WTC11 (cell line): ENCODE measurements at regions not wholly inside any gene's neighbourhood (a gene's known extent, or its start where the extent isn't known, plus 50 kb on each side); places are given as distances from the start of the nearest gene placed in this dataset.

Source experiments
- ATAC-seq: fragments of 200-7000 bp; cut with Tn5 transposase; 2 replicates; pipeline ENCODE4 v1.10.0; 2021; ENCODE audit warnings: mild to moderate bottlenecking, moderate library complexity
- CTCF ChIA-PET: fragments of 300-600 bp; sonication (Branson Sonifier 250); formaldehyde crosslinking; loops from one replicate; lab custom pipeline; 2021; ENCODE audit warnings: antibody characterized with exemption; lab: Charles Lee
- POLR2A ChIA-PET: fragments of 350-600 bp; sonication (Branson Sonifier 250); formaldehyde crosslinking; loops from one replicate; lab custom pipeline; 2021; ENCODE audit warnings: antibody characterized with exemption; lab: Charles Lee
- DNase-seq: peaks from one replicate; pipeline ENCODE4 v3.0.0; 2021; ENCODE audit warnings: low spot score
- H3K27ac Mint-ChIP-seq: 2 replicates; pipeline ENCODE4 v1.8.0; 2021; ENCODE audit warnings: mixed read lengths
- H3K27me3 Mint-ChIP-seq: 2 replicates; pipeline ENCODE4 v1.8.0; 2021; ENCODE audit warnings: low read depth, mild to moderate bottlenecking, moderate library complexity, mixed read lengths
- H3K36me3 Mint-ChIP-seq: 2 replicates; pipeline ENCODE4 v1.8.0; 2021; ENCODE audit warnings: mixed read lengths
- H3K4me1 Mint-ChIP-seq: 2 replicates; pipeline ENCODE4 v1.8.0; 2022; ENCODE audit warnings: mixed read lengths
- H3K4me3 Mint-ChIP-seq: 2 replicates; pipeline ENCODE4 v1.8.0; 2021; ENCODE audit warnings: mild to moderate bottlenecking, moderate library complexity, mixed read lengths
- H3K9me3 Mint-ChIP-seq: 2 replicates; pipeline ENCODE4 v1.8.0; 2021; ENCODE audit warnings: mixed read lengths
- ARID4B ChIP-seq: sonication (generic); formaldehyde crosslinking; IDR thresholded peaks from 2 replicates; pipeline ENCODE4 v1.8.0; 2023; ENCODE audit warnings: missing genetic modification reagents, mild to moderate bottlenecking, borderline replicate concordance
- CBFB ChIP-seq: sonication (generic); formaldehyde crosslinking; IDR thresholded peaks from 2 replicates; pipeline ENCODE4 v1.8.1; 2022; ENCODE audit warnings: mild to moderate bottlenecking, low read depth, missing genetic modification reagents
- CTCF ChIP-seq: fragments of 200-600 bp; IDR thresholded peaks from 2 replicates; pipeline ENCODE4 v1.8.0; 2022; ENCODE audit warnings: antibody characterized with exemption
- ESRRA ChIP-seq: sonication (generic); formaldehyde crosslinking; IDR thresholded peaks from 2 replicates; pipeline ENCODE4 v1.8.1; 2022; ENCODE audit warnings: mild to moderate bottlenecking, missing genetic modification reagents, borderline replicate concordance
- GRHL2 ChIP-seq: fragments of 250-450 bp; sonication (Bioruptor Pico); IDR thresholded peaks from 2 replicates; pipeline ENCODE4 v1.8.0; 2022; ENCODE audit warnings: mild to moderate bottlenecking, moderate library complexity; ENCODE audit not compliant: insufficient replicate concordance, severe bottlenecking
- HMGA2 ChIP-seq: fragments of 250-450 bp; sonication (Bioruptor Pico); IDR thresholded peaks from 2 replicates; pipeline ENCODE4 v1.4.0; 2021; ENCODE audit warnings: mild to moderate bottlenecking, moderate library complexity
- HMGXB4 ChIP-seq: sonication (generic); formaldehyde crosslinking; IDR thresholded peaks from 2 replicates; pipeline ENCODE4 v1.8.1; 2023; ENCODE audit warnings: mild to moderate bottlenecking, moderate library complexity, missing genetic modification reagents
- IRF1 ChIP-seq: sonication (generic); formaldehyde crosslinking; IDR thresholded peaks from 2 replicates; pipeline ENCODE4 v1.8.0; 2023; ENCODE audit warnings: missing genetic modification reagents
- MAX ChIP-seq: sonication (generic); formaldehyde crosslinking; IDR thresholded peaks from 2 replicates; pipeline ENCODE4 v1.8.0; 2022; ENCODE audit warnings: mild to moderate bottlenecking, missing genetic modification reagents
- NFATC4 ChIP-seq: fragments of 250-450 bp; sonication (Bioruptor Pico); IDR thresholded peaks from 2 replicates; pipeline ENCODE4 v1.9.0; 2021; ENCODE audit warnings: mild to moderate bottlenecking
- NR1H2 ChIP-seq: sonication (generic); formaldehyde crosslinking; IDR thresholded peaks from 2 replicates; pipeline ENCODE4 v1.9.0; 2021; ENCODE audit warnings: mild to moderate bottlenecking, moderate library complexity, missing genetic modification reagents
- NR2C2 ChIP-seq: sonication (generic); formaldehyde crosslinking; IDR thresholded peaks from 2 replicates; pipeline ENCODE4 v1.8.0; 2022; ENCODE audit warnings: mild to moderate bottlenecking, missing genetic modification reagents
- SOX15 ChIP-seq: fragments of 250-450 bp; sonication (Bioruptor Pico); IDR thresholded peaks from 2 replicates; pipeline ENCODE4 v1.9.0; 2021; ENCODE audit warnings: mild to moderate bottlenecking
- TCF7 ChIP-seq: sonication (generic); formaldehyde crosslinking; IDR thresholded peaks from 2 replicates; pipeline ENCODE4 v1.8.0; 2022; ENCODE audit warnings: mild to moderate bottlenecking, low read depth, missing genetic modification reagents, moderate library complexity
- ZNF396 ChIP-seq: fragments of 250-450 bp; sonication (Bioruptor Pico); IDR thresholded peaks from 2 replicates; pipeline ENCODE4 v1.8.0; 2021; ENCODE audit warnings: mild to moderate bottlenecking, moderate library complexity, borderline replicate concordance
- ZNF512 ChIP-seq: sonication (generic); formaldehyde crosslinking; IDR thresholded peaks from 2 replicates; pipeline ENCODE4 v1.8.1; 2022; ENCODE audit warnings: missing genetic modification reagents, borderline replicate concordance

- no peak for TF ChIP-seq CTCF
- no peak for TF ChIP-seq ZNF512 (CRISPR knock-in tag)
- no peak for TF ChIP-seq NR1H2
- no peak for TF ChIP-seq HMGA2 (CRISPR knock-in tag)
- TF ChIP-seq CBFB = no peak
- TF ChIP-seq IRF1 (CRISPR knock-in tag) = no peak
- TF ChIP-seq TCF7 (CRISPR knock-in tag) = no peak
- no peak for TF ChIP-seq MAX
- TF ChIP-seq ARID4B (CRISPR knock-in tag) = no peak
- TF ChIP-seq HMGXB4 (CRISPR knock-in tag) = no peak
- TF ChIP-seq, all 79 proteins: peak for 0
These were observed 231.4 kb upstream of the ZEB2 start (continued) for GRCh38 chr2:144751142-144751905.

GRCh38 chr2:144749188-144749587 is 229.3 kb upstream of the ZEB2 start:
- H3K9me3 Mint-ChIP-seq = peaks cover 74% of the 10 kb centered on the region
- no peaks in the 10 kb centered on the region for H3K4me1 Mint-ChIP-seq
- ATAC-seq = no peak
- CTCF ChIA-PET = no interaction called here
- TF ChIP-seq ESRRA (CRISPR knock-in tag) = no peak
- TF ChIP-seq NR2C2 (CRISPR knock-in tag) = no peak
- TF ChIP-seq SOX15 = no peak
- no peak for TF ChIP-seq GRHL2 (CRISPR knock-in tag)
- TF ChIP-seq ARID4B (CRISPR knock-in tag) = no peak
- no peak for TF ChIP-seq ZNF396
- no peak for TF ChIP-seq NFATC4 (CRISPR knock-in tag)
- peaks cover 67% of the 10 kb centered on the region for H3K36me3 Mint-ChIP-seq
- POLR2A ChIA-PET = no interaction called here
- H3K4me3 Mint-ChIP-seq = no peak overlapping the region
- DNase-seq = no peak
- H3K27ac Mint-ChIP-seq = no peak overlapping the region
- peaks cover 5% of the 10 kb centered on the region; the same call in 1 of the 2 replicates for H3K27me3 Mint-ChIP-seq
